Aorta (tissue), 5 donors: ENCODE measurements at regions not wholly inside any gene's neighbourhood (a gene's known extent, or its start where the extent isn't known, plus 50 kb on each side); places are given as distances from the start of the nearest gene placed in this dataset.
A peak's percentile ranks its signal among the peaks of the same experiment; 100 is the strongest.

Source experiments
- ATAC-seq: fragments of 200-7000 bp; cut with Tn5 transposase; one replicate; pipeline ENCODE4 v1.9.1; 2022; ENCODE audit warnings: moderate library complexity; ENCODE audit not compliant: low FRiP score
- DNase-seq, 2 donors: peaks; one replicate each; pipeline ENCODE4 v3.0.0-alpha.2; 2020
- H3K27ac ChIP-seq, 2 donors: one replicate each; pipeline ENCODE4 v1.5.1; 2013; ENCODE audit warnings: low read length in 2 of 2, mild to moderate bottlenecking in 2 of 2, moderate library complexity in 2 of 2, control low read depth in 1 of 2, inconsistent platforms in 1 of 2, low read depth in 1 of 2
- H3K27me3 ChIP-seq, 2 donors: one replicate each; pipeline ENCODE4 v1.6.1; 2013; ENCODE audit warnings: control low read depth in 1 of 2, low read length in 1 of 2, mild to moderate bottlenecking in 1 of 2, moderate library complexity in 1 of 2; ENCODE audit not compliant: insufficient read depth in 2 of 2, control insufficient read depth in 1 of 2
- H3K36me3 ChIP-seq, 2 donors: one replicate each; pipeline ENCODE4 v1.6.1; 2013; ENCODE audit warnings: control low read depth in 1 of 2, low read length in 1 of 2, mild to moderate bottlenecking in 1 of 2; ENCODE audit not compliant: insufficient read depth in 2 of 2, control insufficient read depth in 1 of 2
- H3K4me1 ChIP-seq, 2 donors: one replicate each; pipeline ENCODE4 v1.6.1; 2013; ENCODE audit warnings: low read length in 2 of 2, control low read depth in 1 of 2, mild to moderate bottlenecking in 1 of 2, moderate library complexity in 1 of 2; ENCODE audit not compliant: insufficient read depth in 2 of 2, control insufficient read depth in 1 of 2
- H3K4me3 ChIP-seq, 2 donors: one replicate each; pipeline ENCODE4 v1.5.1; 2013; ENCODE audit warnings: low read length in 2 of 2, control low read depth in 1 of 2, mild to moderate bottlenecking in 1 of 2
- H3K9me3 ChIP-seq: one replicate; pipeline ENCODE4 v1.6.1; 2013; ENCODE audit warnings: mild to moderate bottlenecking, low read length; ENCODE audit not compliant: control insufficient read depth
- WGBS, 2 donors: extraction: QIAGEN DNeasy Blood & Tissue Kit; methylation state at CpG; one replicate each; pipeline ENCODE4 v1.1.7; 2013; 5-methylcytosine and 5-hydroxymethylcytosine counted together
- intact Hi-C, 2 donors: fragments of 100-400 bp; cut with DNase I; formaldehyde crosslinking; loops; one replicate each; pipeline versions ENCODE4 v1.14.2 to v1.15.0; 2022
- donor health status: healthy with polysubstance abuse.
- donor health status: Bipolar disorder and iron deficiency.
- donor health status: DM: no; HTN: no; CAD: no.
- donor health status: DM: no; HTN: no; CAD: no.
- donor health status: DM: yes; HTN: yes; CAD: no.

DNA sequence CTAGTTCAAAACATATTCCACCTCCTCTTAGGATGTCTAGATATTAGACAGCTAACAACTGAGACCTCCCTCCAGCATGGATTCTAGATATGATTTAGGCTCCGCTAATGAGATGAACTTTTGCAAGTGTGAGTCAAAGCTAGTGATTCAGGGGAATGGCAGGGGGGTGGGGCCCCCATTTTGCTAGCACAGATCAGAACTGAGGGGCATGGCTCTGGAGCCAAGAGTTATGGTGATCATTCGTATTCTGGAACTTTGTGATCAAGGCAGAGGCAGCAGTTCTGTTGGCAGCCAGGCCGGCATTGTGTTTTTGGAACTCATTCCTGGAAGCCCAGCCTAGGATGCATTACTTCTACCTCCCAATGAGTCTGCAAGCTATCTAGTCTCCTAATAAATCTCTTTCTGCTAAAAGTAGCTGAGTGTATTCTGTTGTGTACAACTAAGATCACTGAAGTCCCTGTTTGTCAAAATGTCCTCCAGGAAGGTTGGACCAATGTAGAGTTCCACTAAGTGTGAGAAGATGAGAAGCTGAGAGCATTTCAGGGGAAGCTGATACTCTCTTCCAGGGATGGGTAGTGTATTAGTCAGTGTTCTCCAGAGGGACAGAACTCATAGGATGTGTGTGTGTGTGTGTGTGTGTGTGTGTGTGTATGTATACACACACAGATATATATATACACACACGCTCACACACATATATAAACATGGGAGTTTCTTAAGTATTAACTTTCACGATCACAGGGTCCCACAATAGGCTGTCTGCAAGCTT, 312.7 kb downstream of the TLE3 start:
- 64 to 88% methylated on average over 5 of the region's 5 CpGs for WGBS, 2 donors
- Histone ChIP-seq H3K9me3 (no peaks in the 10 kb centered on the region), H3K27ac (no peak overlapping the region), H3K27me3 (no peaks in the 10 kb centered on the region), H3K4me1 (no peaks in the 10 kb centered on the region), H3K4me3 (no peak overlapping the region), H3K36me3 (no peaks in the 10 kb centered on the region)
- ATAC-seq (no peak), DNase-seq (no peak)
- intact Hi-C loops: no loop called here

DNA sequence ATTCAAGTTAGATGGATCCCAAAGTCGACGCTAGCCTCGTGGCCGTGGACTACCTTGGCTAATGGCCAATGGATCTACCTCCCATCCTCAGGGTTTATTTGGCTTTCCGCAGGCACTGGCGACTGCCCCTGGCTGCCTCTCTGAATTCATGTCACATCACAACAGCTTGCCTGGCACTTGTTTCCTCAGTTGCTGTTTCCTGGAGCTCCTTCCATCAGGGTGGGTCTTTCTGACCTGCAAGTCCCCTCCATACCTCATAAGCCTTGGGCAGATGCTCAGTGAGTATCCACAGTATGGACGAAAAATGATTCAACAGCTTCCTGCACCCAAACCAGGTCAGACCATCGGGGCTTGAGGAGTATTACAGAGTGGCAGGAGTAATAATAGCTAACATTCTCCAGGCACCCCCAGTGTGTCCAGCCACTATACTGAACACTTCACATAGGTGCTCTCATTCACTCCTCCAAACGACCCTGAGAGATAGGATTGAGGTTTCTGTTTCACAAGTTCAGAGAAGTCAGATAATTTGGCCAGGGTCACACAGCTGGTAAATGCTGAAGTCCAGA, 311.5 kb downstream of the TLE3 start:
- Histone ChIP-seq H3K4me3 (no peak overlapping the region), H3K9me3 (no peaks in the 10 kb centered on the region), H3K4me1 (no peaks in the 10 kb centered on the region), H3K27me3 (no peaks in the 10 kb centered on the region), H3K36me3 (no peaks in the 10 kb centered on the region), H3K27ac (no peak overlapping the region)
- DNase-seq: no peak
- 83 to 89% methylated on average over 9 of the region's 9 CpGs for WGBS, 2 donors
- no peak for ATAC-seq
- intact Hi-C loops: no loop called here

DNA sequence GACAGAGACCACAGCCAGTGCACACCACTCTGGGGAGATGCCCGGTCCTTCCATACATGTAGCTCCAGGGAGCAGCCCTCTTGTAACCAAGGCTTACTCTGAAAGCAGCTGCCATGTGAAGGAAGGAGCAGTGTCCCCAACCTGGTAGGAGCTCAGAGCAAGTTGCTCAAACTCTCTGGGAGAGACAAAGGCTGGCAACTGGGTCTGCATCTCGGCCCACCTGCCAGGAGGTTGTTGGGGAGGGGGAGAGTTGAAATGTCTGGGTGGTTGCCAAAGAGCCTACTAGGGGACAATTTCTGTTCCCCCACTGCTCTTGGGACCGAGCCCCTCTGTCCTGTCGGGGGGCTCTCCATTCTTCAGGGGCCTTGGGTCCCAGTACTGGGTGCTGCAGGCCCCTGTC, 309.9 kb downstream of the TLE3 start:
- intact Hi-C loops: no loop called here
- H3K4me1 ChIP-seq: no peaks in the 10 kb centered on the region
- H3K27ac ChIP-seq: no peak overlapping the region
- no peak overlapping the region for H3K4me3 ChIP-seq
- 98 to 99% methylated on average over 4 of the region's 4 CpGs for WGBS, 2 donors
- ATAC-seq (no peak), DNase-seq (no peak)
- H3K9me3 ChIP-seq: no peaks in the 10 kb centered on the region
- H3K36me3 ChIP-seq: no peaks in the 10 kb centered on the region
- no peaks in the 10 kb centered on the region for H3K27me3 ChIP-seq

DNA sequence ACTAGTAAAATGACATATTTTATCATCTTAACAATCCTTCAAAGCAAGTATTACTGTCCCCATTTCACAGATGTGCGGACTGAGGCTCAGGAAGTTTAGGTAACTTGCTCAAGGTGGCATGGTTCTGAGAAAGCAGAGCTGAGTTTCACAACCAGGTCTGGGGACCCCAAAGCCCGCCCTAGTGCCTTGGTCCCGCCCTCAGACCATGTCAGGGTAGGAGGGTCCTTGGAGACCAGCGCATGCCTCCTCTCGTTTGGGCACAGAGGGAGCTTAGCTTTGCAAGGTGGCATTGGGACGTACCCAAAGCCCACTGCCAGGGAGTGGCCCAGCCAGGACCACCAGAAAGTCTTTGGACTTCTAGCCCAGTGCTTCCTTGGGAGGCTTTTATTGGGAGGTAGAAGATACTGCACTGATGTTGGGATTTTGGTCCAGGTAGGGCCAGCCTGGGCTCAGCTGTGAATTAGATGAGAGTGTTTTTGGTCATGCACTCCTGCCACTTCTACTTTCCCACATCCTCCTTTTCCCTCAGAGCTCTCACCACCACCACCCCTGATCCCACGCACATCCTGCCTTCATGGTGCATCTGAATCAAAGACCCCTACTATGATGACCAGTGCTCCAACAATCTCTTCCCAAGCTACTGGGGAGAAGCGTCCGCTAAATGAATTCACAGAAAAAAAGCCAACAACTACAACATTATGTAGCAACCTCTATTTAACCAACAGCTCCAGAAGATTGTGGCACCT, 307.9 kb downstream of the TLE3 start:
- Histone ChIP-seq H3K4me3 (no peak overlapping the region), H3K27ac (no peak overlapping the region), H3K36me3 (no peaks in the 10 kb centered on the region), H3K9me3 (no peaks in the 10 kb centered on the region), H3K27me3 (no peaks in the 10 kb centered on the region), H3K4me1 (no peaks in the 10 kb centered on the region)
- intact Hi-C loops: loop anchor here (10.0 kb wide), 4 partner anchors 185 to 685 kb away; partner anchors contain the start of gene TLE3 (in 1 of the 2)
- ATAC-seq: no peak
- WGBS, 2 donors: 95% methylated on average over 9 of the region's 9 CpGs
- no peak for DNase-seq

DNA sequence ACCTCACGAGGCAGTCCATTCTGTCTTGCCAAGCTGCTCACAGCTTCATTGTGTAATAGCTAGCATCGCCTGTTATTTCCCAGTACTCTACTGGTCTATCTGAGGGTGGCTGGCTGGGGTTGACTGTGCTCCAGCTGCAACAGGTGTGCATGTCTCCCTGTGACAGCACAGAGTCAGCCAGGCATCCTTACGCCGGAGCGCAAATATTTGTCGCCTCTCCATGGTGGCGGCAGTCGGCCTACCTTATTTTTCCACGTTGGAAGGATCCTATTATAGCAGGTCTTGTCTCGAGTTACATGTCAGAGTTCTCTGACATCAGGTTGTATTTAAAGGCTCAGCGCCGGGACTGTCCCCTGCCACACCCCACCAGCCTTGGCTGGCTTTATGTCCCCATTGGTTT, 307.1 kb downstream of the TLE3 start:
- intact Hi-C loops: loop anchor here (10.0 kb wide), 4 partner anchors 186 to 684 kb away; partner anchors contain the start of gene TLE3 (in 1 of the 2)
- H3K27me3 ChIP-seq: no peaks in the 10 kb centered on the region
- H3K9me3 ChIP-seq: no peaks in the 10 kb centered on the region
- ATAC-seq (no peak), DNase-seq (no peak)
- no peak overlapping the region for H3K4me3 ChIP-seq
- no peaks in the 10 kb centered on the region for H3K36me3 ChIP-seq
- no peak overlapping the region for H3K27ac ChIP-seq
- WGBS, 2 donors: 94 to 95% methylated on average over 12 of the region's 12 CpGs
- H3K4me1 ChIP-seq: no peaks in the 10 kb centered on the region

DNA sequence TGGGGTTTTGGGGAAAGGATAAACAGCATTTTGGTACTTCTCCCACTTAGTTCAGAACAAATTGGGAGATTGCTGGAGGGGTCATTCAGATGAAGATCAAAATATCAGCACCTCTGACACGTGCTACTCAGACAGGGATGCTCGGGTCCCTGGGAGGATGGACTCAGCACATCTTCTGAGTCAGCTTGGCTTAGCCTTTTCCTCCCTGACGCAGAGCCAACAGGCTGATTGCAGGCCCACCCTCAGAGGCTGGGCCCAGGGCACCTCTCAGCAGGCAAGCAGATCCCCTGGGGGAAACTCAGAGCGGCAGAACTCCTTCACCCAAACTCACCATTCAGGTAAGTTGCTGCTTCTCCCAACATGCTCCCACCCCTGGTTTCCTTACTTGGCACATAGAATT, 304.9 kb downstream of the TLE3 start:
- no peaks in the 10 kb centered on the region for H3K36me3 ChIP-seq
- no peak overlapping the region for H3K4me3 ChIP-seq
- ATAC-seq (no peak), DNase-seq (no peak)
- H3K27ac ChIP-seq: no peak overlapping the region
- intact Hi-C loops: loop anchor here (10.0 kb wide), 4 partner anchors 188 to 682 kb away; partner anchors contain the start of gene TLE3 (in 1 of the 2)
- WGBS, 2 donors: 93 to 94% methylated on average over 4 of the region's 4 CpGs
- H3K27me3 ChIP-seq: no peaks in the 10 kb centered on the region
- H3K9me3 ChIP-seq: no peaks in the 10 kb centered on the region
- no peaks in the 10 kb centered on the region for H3K4me1 ChIP-seq

DNA sequence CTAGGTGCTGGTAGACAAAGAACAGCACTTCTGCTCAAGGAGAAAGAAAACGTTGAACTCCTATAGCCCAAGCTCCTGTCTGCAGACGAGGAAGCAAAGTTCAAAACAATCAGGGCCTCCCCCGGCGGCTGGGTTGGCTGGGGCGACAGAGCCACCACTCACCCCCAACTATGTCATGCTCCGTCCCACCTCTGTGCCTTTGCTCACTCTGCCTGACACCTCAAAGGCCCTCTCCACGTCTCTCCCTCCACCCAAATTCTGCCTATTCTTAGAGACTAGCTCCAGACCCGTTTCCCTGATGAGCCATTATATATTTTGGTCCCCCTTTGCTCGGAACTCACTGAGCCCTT, 304.3 kb downstream of the TLE3 start:
- Histone ChIP-seq H3K36me3 (no peaks in the 10 kb centered on the region), H3K27me3 (no peaks in the 10 kb centered on the region), H3K4me3 (no peak overlapping the region), H3K9me3 (no peaks in the 10 kb centered on the region), H3K4me1 (no peaks in the 10 kb centered on the region), H3K27ac (peak overlapping the region; percentile 94 to 98)
- DNase-seq (no peak), ATAC-seq (no peak)
- WGBS, 2 donors: 80 to 85% methylated on average over 9 of the region's 9 CpGs
- intact Hi-C loops: loop anchor here (10.0 kb wide), 4 partner anchors 189 to 681 kb away; partner anchors contain the start of gene TLE3 (in 1 of the 2)

DNA sequence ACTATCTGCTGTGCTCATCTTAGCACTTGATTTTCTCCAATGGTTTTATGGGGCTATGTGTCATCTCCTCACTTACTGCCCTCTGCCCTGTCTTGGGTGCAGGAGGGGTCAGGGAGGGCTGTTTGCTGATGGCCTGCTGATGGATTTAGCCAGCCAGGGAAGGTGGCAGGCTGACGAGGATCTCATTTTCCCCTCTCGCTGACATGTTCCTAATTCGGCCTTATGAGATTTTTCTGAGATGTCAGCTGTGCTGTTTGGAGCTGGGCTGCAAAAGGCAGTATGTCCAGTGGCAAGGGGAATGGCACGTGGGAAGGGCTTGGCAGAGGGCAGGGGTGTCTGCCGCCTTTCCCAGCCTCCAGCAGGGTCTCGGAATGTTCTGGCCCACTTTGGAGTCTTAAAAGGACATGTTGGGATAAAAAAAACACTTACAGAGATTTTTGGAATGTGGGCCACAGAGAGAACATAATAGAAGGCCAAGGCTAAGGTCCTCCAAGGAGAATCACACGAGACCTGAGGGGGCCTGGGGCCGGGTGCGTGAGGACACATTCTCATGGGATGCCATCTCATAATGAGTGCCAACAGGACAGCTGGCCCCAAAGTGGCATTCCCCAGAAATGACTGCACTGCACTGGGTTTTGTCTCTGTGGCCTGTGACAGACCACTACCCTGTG, 303.8 kb downstream of the TLE3 start:
- Histone ChIP-seq H3K9me3 (no peaks in the 10 kb centered on the region), H3K27me3 (no peaks in the 10 kb centered on the region), H3K36me3 (no peaks in the 10 kb centered on the region), H3K4me3 (no peak overlapping the region), H3K4me1 (no peaks in the 10 kb centered on the region), H3K27ac (peak overlapping the region; percentile 98 to 100)
- intact Hi-C loops: loop anchor here (10.0 kb wide), 4 partner anchors 189 to 681 kb away; partner anchors contain the start of gene TLE3 (in 1 of the 2)
- peak in 1 of 2 donors; percentile 87 for DNase-seq
- peak; percentile 60 for ATAC-seq
- WGBS, 2 donors: 4 to 5% methylated on average over 9 of the region's 9 CpGs
